ENCODE measurements at regions not wholly inside any gene's neighbourhood (a gene's known extent, or its start where the extent isn't known, plus 50 kb on each side); places are given as distances from the start of the nearest gene placed in this dataset.

DNA sequence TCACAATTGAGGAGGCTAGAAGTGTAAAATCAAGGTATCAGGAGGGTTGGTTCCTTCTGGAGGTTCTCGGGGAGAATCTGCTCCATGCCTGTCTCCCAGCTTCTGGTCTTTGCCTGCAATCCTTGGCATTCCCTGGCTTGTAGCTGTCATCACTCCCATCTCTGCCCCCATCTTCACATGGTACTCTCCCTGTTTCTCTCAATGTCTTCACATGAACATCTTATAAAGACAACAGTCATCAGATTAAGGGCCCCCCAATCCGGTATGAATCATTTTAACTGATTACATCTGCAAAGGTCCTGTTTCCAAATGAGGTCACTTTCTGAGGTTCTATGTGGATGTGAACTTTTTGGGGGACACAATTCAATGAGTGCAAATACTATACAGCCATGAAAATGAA, 113.0 kb upstream of the GALNT15 start:
- Histone ChIP-seq H2BK20ac (ENCODE audit: low read depth, low read length, poor library complexity, severe bottlenecking) (no peak overlapping the region), H3K56ac (ENCODE audit: insufficient read length, low read depth, low read length) (no peak overlapping the region), H3K27ac (ENCODE audit: insufficient read length, low read depth, low read length) (no peak overlapping the region), H3K79me1 (ENCODE audit: insufficient read depth, low read depth, low read length, poor library complexity, severe bottlenecking) (no peaks in the 10 kb centered on the region), H3K4me2 (ENCODE audit: insufficient read depth, insufficient read length, low read length) (no peak overlapping the region), H2AK5ac (ENCODE audit: insufficient read length, low read length) (no peak overlapping the region), H3K14ac (ENCODE audit: insufficient read depth, low read length) (no peak overlapping the region), H3K23me2 (ENCODE audit: insufficient read length, low read depth, low read length, poor library complexity, severe bottlenecking) (no peaks in the 10 kb centered on the region), H3K27me3 (ENCODE audit: insufficient read depth, low read length) (no peaks in the 10 kb centered on the region), H3K9me3 (ENCODE audit: control insufficient read depth, low read depth, low read length) (no peaks in the 10 kb centered on the region), H2BK12ac (ENCODE audit: insufficient read length, low read depth, low read length) (no peak overlapping the region), H4K91ac (ENCODE audit: insufficient read length, low read depth, low read length) (no peak overlapping the region), H4K20me1 (ENCODE audit: control insufficient read depth, insufficient read depth, insufficient read length) (no peaks in the 10 kb centered on the region), H4K5ac (ENCODE audit: insufficient read length, low read depth, low read length) (no peak overlapping the region), H3K9ac (ENCODE audit: extremely low read depth, insufficient read length, low read length) (no peak overlapping the region), H3K18ac (ENCODE audit: insufficient read length, low read depth, low read length) (no peak overlapping the region), H3K23ac (ENCODE audit: insufficient read length, low read depth, low read length) (no peak overlapping the region), H2AFZ (ENCODE audit: low read length) (no peak overlapping the region), H4K8ac (replicated peaks; ENCODE audit: insufficient read length, low read depth, low read length) (no peak overlapping the region), H2BK15ac (ENCODE audit: low read depth, low read length) (no peak overlapping the region), H3K79me2 (ENCODE audit: insufficient read depth, low read length) (no peaks in the 10 kb centered on the region), H3T11ph (ENCODE audit: low read length) (no peak overlapping the region), H2BK5ac (ENCODE audit: insufficient read length, low read length) (no peak overlapping the region), H3K4ac (ENCODE audit: low read depth, low read length) (no peak overlapping the region), H2BK120ac (ENCODE audit: low read depth, low read length, poor library complexity, severe bottlenecking) (no peak overlapping the region), H3K4me1 (ENCODE audit: insufficient read depth, low read length) (no peaks in the 10 kb centered on the region)
- peaks cover 7% of the 10 kb centered on the region; the same call in 1 of the 2 replicates for H3K27me3 Mint-ChIP-seq (ENCODE audit: low read depth)
- no peaks in the 10 kb centered on the region for H3K9me3 Mint-ChIP-seq
- TF ChIP-seq, protein P1, sequence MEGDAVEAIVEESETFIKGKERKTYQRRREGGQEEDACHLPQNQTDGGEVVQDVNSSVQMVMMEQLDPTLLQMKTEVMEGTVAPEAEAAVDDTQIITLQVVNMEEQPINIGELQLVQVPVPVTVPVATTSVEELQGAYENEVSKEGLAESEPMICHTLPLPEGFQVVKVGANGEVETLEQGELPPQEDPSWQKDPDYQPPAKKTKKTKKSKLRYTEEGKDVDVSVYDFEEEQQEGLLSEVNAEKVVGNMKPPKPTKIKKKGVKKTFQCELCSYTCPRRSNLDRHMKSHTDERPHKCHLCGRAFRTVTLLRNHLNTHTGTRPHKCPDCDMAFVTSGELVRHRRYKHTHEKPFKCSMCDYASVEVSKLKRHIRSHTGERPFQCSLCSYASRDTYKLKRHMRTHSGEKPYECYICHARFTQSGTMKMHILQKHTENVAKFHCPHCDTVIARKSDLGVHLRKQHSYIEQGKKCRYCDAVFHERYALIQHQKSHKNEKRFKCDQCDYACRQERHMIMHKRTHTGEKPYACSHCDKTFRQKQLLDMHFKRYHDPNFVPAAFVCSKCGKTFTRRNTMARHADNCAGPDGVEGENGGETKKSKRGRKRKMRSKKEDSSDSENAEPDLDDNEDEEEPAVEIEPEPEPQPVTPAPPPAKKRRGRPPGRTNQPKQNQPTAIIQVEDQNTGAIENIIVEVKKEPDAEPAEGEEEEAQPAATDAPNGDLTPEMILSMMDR (conservative IDR thresholded peaks at IDR 0.05) = no peak
- H3K27ac Mint-ChIP-seq = no peak overlapping the region
- no peak for DNase-seq
- no CpG with 5 or more reads among the region's 2 CpGs for WGBS (ENCODE audit: extremely low coverage, insufficient read length, low lambda C conversion rate)
- H3K4me3 Mint-ChIP-seq = no peak overlapping the region
- H3K36me3 Mint-ChIP-seq (ENCODE audit: insufficient read depth in 1 of 3, low read depth in 3 of 3) = no peaks in the 10 kb centered on the region
- peaks cover 0 to 7% of the 10 kb centered on the region in 2 experiments; a peak in 2 of 4 replicates for H3K4me1 Mint-ChIP-seq
